SHP77 treated with DMSO at 0.1 percent for 48 hours (cell line): ENCODE measurements at regions not wholly inside any gene's neighbourhood (a gene's known extent, or its start where the extent isn't known, plus 50 kb on each side); places are given as distances from the start of the nearest gene placed in this dataset.
"Not testable (repeated sequence)": the region's sequence is repeated elsewhere in the genome, so short reads cannot be mapped to it uniquely, and the experiment has no call there.

Experiments
- DNase-seq: peaks from one replicate; lab custom pipeline; 2025; lab: John Stamatoyannopoulos, UW

DNA sequence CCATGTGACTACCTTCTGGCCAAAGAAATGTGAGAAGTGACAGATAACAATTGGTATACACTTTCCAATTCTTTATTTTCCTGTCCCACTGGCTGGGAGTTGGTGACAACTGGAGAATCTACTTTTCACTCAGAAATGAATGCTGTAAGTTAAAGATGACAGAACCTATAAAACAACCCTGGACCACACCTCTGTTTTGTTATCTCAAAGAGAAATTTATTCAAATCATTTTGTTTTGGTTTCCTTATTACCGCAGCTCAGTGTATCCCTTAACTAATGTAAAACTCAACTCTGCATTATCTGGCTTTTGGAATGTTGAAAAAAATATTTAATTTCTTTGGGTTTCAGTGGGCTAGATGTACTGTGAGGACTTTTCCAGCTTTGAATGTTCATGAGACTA is 469.8 kb downstream of the PCDH7 start:
- DNase-seq, result no peak

DNA sequence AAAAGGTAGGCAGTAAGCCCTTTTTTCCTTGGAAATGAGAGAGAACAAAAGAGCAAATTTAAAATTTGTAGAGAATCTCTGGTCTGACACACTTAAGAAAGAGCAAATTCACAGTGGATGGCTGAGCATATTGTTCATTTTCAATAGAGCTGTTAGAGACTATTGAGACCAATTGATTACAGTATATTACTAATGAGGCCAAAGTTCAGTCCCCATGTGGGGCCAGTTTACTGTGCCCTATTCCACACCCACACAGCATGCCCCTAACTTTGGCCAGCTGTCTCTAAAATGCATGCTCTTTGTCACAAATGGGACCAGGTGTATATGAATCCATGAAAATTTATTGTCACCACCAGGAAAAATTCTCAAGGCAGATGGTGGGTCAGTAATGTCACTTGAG is 470.5 kb downstream of the PCDH7 start:
- no peak for DNase-seq

DNA sequence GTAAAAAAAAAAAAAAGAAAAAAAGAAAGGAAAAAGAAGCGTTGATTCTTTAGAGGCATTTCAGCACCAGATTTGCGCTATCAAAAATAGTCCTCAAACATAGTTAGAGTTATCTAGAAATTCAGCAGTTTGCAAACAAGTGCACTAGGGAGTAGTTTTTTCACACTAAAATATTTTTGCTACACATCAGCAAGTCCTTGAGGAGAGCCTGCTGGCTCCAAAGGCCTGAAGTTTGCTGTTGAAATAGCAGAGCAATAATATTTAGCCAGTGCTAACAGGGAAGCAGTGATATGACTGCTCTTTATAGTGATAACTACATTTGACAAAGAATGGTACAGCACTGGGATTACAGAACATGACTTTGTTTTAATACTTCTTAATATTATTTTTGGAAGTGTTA is 472.2 kb downstream of the PCDH7 start:
- no peak for DNase-seq

DNA sequence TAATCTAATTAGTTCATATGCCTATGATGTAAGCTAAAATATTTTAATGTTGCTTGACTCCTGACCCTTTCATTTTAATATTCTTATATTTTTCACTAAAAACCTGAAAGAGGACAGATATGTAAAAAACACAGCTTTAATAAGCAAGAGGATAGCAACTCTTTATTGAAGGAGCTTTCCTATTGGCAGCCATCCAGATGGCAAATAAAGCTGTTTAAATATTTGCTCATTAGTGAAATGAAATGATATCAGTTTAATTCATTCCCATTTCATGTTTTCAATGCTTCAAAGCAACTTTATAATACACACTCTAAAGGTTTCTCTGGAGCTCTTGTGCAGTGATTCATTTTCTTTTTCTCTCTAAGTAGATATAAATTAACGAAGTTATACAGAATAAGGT is 473.4 kb downstream of the PCDH7 start:
- no peak for DNase-seq

DNA sequence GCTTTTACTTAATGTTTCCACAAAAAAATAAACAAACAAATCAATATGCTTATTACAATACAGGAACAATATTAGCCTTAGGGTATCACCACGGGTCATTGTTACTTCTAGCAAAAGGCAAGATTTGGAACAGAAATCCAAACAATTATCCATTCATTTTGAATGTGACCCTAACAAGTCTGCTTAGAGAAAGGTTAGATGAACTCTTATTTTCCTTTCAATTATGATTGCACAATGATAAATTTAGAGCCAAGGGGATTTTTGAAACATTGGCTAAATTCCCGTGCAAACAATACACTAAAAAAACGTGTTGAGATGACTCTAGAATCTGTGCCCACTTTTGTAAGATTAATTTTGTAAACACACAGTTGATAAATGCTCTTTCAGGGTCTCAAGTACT is 474.7 kb downstream of the PCDH7 start:
- no peak for DNase-seq

DNA sequence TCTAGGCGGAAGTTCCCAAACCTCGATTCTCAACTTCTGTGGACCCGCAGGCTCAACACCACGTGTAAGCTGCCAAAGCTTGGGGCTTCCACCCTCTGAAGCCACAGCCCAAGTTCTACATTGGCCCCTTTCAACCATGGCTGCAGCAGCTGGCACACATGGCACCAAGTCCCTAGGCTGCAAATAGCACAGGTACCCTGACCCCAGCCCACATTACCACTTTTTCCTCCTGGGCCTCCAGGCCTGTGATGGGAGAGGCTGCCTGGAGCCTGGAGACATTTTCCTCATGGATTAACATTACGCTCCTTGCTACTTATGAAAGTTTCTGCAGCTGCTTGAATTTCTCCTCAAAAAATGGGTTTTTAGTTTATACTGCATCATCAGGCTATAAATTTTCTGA is 479.5 kb downstream of the PCDH7 start:
- no peak for DNase-seq

DNA sequence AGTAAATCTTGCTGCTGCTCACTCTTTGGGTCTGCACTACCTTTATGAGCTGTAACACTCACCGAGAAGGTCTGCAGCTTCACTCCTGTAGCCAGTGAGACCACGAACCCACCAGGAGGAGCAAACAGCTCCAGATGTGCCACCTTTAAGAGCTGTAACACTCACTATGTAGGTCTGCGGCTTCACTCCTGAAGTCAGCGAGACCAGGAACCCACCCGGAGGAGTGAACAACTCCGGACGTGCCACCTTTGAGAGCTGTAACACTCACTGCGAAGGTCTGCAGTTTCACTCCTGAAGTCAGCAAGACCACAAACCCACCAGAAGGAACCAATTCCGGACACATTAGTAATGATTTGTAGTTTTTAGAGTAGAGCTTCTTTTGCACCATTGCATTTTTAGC is 481.9 kb downstream of the PCDH7 start:
- not testable (repeated sequence) for DNase-seq

DNA sequence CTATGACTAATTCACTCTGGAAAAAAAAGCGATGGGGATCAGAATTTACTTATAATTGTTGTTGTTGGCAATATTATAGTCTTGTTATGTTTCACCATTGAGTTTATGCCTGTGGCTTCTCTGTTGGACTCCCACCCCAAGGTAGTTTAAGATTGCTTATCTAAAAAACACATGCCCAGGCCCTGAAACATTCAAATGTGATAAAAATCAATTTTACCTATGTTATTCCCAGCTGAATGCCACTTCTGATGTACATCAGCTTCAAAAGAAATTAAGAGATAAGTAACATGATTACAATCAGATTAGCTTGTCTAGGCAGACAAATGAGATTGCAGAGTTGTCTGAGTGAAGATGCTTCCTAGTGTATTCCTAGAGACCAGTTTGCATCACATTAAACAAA is 484.7 kb downstream of the PCDH7 start:
- no peak for DNase-seq

DNA sequence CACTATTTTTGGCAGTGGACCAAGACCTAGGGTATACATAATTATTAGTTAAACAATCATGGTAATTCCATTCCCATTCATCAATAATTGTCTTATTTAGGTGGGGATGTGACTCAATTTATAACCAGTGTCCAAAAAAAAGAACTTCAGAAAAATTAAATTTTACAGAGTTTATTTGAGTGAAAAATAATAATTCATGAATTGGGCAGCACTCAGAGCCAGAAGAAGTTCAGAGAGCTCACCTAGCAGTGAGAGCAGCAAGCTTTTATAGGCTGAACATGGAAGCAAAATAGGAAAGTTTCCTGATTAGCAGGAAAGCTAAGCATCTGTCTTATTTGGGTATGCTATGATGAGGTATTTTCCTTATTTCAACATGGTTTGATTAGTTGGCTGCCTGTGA is 500.8 kb downstream of the PCDH7 start:
- DNase-seq, result no peak

DNA sequence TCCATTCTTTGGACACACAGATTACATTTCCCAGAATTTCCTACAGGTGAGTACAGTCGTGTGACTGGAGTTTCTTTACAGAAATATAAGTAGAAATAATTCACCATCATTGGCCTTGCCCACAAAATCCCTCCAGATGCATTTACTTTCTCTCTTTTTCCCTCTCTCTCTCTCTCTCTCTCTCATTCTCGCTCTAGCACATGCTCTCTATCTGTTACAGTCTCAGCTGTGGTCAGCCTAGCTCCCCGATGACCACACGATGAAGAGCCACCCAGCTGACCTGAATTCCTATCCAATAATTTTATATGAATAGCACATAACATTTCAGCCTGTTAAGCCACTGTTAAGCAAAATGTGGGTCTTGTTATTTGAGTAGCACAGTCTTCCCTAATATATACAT is 507.9 kb downstream of the PCDH7 start:
- no peak for DNase-seq

DNA sequence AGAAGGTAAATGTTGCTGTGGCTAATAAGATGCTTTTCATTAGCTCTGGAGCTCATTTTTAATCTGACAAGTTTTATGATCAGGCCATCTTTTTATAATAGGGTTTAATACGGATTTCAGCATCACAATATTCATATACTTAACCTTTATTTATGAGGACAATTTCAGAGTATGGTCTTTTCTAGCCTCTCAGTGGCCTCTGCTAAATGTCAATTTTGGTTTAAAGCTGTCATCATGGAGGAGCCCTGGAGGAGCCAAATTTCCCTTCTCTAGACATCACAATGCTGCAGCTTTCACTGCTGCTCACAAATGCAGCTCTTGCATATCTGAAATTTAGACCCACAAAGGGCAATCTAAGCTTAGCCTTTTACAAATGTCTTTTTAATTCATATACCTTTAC is 510.4 kb downstream of the PCDH7 start:
- DNase-seq, result no peak

DNA sequence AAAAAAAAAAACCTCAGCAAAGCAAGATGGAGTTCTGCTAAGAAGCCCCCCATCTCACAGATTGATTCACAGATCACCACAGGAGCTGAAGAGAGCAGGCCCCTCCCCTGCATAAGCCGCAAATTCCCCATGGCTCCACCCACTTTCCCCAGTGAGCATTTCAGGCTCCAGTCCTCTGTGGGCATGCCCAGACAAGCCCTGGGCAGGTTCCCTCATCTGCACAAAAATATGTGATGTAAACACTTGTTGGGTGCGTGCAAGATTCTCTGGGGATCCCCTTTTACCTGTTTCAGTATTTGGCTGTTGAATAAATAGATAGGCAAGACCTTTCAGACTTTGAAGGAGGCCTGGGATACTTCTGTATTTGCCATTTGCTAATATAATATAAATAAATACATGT is 514.3 kb downstream of the PCDH7 start:
- DNase-seq, result no peak

DNA sequence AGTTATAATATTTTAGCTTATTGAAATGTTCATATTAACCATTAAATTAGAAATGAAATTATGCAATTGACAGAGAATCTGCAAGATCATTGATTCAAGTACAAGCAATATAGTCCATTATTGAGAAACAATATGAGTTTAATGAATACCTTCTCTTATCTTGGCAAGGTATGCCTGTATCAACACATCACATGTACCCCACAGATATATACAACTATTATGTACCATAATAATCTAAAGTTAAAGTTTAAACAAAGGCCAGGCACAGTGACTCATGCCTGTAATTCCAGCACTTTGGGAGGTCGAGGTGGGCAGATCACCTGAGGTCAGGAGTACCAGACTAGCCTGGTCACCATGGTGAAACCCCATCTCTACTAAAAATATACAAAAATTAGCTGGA is 514.7 kb downstream of the PCDH7 start:
- DNase-seq, result no peak

DNA sequence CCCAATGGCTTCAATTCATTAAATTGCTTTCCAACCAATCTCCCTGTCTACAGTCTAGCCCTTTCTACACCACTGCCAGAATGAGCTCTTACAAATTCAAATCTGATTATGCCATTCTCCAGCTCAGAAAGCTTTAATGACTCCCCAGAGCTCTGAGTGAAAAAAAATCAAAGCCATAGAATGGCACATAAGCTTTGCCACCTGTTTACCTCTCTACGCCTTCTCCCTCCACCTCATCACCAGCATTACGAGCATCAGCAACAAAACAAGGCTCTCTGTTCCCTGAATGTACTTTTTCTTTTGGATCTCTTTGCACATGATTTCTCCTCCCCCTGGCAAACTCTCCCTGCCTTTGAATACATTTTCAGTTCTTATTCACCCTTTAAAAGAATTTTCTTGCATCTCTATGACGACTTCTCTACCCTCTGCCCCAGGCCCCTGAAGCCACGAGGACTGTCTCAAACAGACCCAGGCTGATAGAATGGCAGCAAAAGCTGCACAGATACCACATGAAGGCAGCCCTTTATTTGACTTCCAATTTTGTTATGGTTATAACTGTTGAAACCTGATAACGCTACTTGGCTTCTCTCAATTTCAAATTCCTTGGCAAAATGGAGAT is 516.0 kb downstream of the PCDH7 start:
- no peak for DNase-seq

DNA sequence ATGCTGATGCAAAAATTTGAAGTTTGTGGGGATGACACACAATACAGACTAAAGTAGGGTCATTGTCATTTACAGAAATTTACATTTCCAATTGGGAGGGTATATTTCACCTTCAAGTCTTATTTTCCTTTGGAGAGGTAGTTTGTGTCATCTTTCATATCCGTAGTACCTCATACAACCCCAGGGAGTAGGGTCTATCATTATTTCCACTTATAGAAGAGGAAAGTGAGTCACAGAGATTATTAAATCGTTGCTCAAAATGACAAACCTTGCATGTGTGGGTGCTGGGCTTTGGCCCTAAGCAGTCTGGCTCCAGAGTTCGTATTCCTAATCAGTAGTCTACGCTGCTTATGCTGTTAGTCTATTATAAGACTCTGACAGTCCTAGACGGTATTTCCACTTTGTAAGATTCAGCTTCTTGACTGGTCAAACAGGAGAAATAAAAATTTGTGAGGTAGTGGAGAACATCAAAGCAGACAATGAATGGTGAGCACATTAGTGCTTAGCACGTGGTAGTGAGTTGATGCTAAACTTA is 516.5 kb downstream of the PCDH7 start:
- DNase-seq, result no peak

DNA sequence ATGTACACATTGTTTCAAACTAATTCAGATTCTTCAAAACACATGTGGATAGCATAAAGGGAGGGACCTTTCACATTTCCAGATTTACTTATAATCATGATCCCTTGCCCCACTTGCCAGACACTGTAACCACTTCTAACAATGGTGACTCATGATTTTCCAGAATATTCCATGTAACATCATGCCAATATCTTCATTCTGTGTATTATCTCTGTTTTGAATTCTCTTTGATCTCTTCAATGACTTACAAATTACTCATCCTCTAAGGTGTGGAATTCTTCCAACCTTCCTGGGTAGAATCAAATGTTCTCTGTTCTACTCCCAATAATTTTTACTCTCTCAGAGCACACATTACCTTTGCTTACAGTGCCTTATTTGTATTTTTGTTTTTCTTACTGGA is 517.1 kb downstream of the PCDH7 start:
- no peak for DNase-seq

DNA sequence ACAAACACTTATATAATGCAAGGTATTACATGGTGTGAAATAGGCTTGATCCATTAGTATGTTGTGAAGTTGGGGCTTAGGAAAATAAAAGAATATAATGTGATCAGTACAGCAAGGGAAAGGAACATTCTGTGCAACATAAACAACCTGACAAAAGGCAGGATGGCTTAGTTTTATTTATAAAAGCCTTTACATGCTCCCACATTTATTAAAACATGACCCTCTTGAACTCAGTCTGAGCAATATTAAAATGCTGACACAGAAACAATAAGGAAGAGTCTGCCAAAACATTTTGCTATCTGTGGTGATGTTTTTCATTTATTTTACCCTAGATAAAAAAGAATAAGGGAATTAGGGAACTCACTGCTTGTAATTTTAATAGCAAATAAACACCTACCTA is 519.7 kb downstream of the PCDH7 start:
- DNase-seq, result no peak

DNA sequence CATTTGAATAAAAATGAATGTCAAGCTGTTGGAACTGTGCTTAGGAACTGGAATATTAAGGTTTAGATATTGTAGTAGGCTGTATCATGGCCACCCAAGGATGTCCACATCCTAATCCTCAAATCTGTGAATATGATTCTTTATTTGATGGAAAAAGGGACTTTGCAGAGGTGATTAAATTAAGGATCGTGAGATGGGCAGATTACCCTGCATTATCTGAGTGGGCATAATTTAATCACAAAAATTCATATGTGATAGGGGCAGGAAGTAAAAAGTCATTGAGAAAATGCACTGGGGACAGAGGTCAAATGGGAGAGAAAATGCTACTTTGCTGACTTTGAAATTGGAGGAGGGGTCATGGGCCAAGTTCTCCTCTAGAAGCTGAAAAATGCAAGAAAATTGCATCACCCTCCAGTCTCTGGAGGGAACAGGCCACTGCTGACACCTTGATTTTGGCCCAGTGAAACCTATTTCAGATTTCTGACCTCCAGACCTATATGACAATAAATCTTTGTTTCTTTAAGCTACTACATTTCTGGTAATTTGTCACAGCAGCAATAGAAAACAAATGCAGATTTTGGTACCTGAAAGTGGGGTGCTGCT is 521.4 kb downstream of the PCDH7 start:
- no peak for DNase-seq

DNA sequence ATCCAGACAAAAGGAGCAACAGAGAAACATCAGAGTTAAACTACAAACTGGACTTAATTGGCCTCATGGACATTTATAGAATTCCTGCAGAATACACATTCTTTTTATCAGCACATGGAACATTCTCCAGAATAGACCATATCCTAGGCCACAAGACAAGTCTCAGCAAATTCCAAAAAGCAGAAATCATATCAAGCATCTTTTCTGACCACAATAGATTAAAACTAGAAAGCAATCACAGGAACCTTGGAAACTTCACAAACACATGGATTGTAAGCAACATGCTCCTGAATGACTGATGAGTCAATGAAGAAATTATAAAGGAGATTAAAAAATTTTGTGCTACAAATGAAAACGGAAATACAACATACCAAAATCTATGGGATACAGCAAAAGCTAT is 526.7 kb downstream of the PCDH7 start:
- no peak for DNase-seq

DNA sequence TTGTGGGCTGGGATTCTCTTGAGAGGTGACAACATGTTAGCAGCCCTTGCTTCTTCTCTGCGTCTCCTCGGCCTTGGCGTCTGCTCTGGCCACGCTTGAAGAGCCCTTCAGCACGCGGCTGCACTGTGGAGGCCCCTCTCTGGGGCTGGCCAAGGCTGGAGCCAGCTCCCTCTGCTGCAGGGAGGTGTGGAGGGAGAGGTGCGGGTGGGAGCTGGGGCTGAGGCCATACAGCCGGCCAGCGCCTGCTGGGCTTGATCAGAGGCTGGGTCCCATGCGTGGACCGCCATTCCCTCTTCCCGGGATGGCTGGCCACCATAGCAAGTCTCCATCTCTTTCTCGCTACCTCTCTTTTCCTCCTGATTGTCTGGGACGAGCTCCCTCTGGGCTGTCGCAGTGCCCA is 539.0 kb downstream of the PCDH7 start:
- no peak for DNase-seq

DNA sequence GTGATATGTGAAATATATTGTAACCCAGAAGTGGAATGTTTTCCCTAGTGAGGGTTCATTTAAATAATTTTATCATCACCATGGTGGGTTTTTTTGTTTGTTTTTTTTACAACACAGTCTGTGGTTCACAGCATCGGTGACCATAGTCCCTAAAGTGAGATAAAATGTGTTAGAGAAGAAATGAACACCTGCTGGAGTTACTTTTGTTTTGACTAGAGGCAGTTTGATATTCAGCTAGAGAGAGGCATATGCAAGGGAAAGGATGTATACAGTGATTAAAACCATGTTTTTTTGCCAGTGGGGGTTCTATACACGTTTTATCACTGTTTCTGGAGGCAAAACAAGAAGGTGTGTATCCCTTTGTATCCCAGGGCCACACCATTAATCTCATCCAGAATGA is 541.5 kb downstream of the PCDH7 start:
- no peak for DNase-seq

DNA sequence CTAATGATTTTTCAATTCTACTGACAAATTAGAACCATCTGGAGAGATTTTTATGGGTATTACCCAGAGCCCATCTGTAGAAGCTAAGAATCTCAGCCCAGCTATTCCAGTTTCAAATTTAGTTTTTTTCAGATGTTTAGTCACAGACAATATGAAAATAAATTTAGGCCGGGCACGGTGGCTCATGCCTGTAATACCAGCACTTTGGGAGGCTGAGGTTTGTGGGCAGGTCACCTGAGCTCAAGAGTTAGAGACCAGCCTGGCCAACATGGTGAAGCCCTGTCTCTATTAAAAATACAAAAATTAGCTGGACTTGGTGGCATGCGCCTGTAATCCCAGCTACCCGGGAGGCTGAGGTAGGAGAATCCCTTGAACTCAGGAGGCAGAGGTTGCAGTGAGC is 545.9 kb downstream of the PCDH7 start:
- DNase-seq, result not testable (repeated sequence)

DNA sequence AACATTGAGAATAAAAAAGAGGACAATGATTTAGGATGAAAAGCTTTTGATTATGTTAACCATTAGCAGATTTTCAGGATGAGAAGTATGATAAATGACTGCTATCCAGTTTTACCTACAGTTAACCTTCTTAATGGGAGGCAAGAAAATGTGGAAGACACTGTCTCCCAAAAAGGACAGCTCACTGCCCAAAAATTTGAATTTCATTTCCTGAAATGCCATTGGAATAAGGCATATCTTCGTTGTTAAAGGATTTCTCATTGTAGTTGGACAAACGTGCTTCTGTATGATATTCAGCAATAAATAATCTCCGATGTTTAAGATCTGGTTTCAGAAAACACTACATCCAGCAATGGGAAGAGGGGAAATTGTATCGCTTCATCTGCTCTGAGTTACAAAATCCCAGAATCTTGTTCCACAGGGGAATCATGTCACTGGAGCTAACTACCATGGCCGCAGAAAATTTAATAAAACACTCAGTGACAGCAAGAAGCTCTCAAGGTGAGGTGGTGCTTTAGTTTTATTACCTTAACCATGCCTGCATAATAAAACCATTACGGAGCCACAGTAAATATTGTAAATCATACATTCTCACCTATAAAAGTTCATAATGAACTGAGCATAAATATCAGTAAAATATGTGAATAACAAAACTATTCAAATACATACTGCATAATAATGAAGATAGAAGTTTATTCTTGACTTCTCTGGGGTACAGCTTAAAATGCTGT is 552.3 kb downstream of the PCDH7 start:
- no peak for DNase-seq

DNA sequence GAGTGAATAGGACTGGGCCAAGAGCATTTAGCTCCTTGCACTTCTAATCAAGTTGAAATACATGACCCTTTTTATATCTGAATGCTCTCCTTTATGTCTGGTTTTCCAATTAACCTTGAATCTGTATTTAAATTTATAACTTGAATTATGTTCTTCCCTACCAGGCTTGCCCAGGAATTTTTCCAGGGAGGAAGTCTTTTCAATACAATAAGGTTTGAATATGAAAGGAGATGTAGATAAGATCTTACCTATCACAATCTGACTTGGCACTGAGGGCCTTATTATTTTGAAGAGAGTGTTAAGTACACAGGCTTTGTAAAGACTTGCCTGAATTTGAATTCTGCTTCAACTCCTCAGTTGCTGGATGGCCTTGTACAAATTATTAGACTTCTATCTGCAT is 555.7 kb downstream of the PCDH7 start:
- no peak for DNase-seq
